ENCODE measurements at regions not wholly inside any gene's neighbourhood (a gene's known extent, or its start where the extent isn't known, plus 50 kb on each side); places are given as distances from the start of the nearest gene placed in this dataset.

- Histone ChIP-seq H3K36me3 (no peaks in the 10 kb centered on the region), H3K4me3 (no peak overlapping the region), H3K27ac (no peak overlapping the region), H3K4me1 (no peaks in the 10 kb centered on the region), H3K27me3 (replicated peaks in 1 of 7) (no peaks in the 10 kb centered on the region), H3K9me3 (no peaks in the 10 kb centered on the region)
- TF ChIP-seq POLR2A (IDR thresholded peaks at IDR 0.05) (no peak), POLR2AphosphoS5 (IDR thresholded peaks at IDR 0.05) (no peak)
- TF ChIP-seq, protein P1, sequence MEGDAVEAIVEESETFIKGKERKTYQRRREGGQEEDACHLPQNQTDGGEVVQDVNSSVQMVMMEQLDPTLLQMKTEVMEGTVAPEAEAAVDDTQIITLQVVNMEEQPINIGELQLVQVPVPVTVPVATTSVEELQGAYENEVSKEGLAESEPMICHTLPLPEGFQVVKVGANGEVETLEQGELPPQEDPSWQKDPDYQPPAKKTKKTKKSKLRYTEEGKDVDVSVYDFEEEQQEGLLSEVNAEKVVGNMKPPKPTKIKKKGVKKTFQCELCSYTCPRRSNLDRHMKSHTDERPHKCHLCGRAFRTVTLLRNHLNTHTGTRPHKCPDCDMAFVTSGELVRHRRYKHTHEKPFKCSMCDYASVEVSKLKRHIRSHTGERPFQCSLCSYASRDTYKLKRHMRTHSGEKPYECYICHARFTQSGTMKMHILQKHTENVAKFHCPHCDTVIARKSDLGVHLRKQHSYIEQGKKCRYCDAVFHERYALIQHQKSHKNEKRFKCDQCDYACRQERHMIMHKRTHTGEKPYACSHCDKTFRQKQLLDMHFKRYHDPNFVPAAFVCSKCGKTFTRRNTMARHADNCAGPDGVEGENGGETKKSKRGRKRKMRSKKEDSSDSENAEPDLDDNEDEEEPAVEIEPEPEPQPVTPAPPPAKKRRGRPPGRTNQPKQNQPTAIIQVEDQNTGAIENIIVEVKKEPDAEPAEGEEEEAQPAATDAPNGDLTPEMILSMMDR (IDR thresholded peaks at IDR 0.05 in 8 of 11, conservative IDR thresholded peaks at IDR 0.05 in 3 of 11): peak in 3 of 11 experiments; percentile 35 to 40 (median 39)
- DNase-seq: no peak
- intact Hi-C loops (cut with DNase I; ENCODE audit: low total_unique reads): no loop called here
- 92 to 98% (median 95%) methylated on average over 2 of the region's 2 CpGs for WGBS, 5 donors
These were observed 367.1 kb upstream of the PDGFD start for GRCh38 chr11:104531075-104531474.

- H3K9me3 ChIP-seq: no peaks in the 10 kb centered on the region
- no peak overlapping the region for H3K4me3 ChIP-seq
- intact Hi-C loops (cut with DNase I; ENCODE audit: low total_unique reads): no loop called here
- DNase-seq: no peak
- no peaks in the 10 kb centered on the region for H3K36me3 ChIP-seq
- 81 to 95% (median 89%) methylated on average over 2 of the region's 2 CpGs for WGBS, 5 donors
- H3K27ac ChIP-seq: no peak overlapping the region
- no peaks in the 10 kb centered on the region for H3K4me1 ChIP-seq
- no peaks in the 10 kb centered on the region for H3K27me3 ChIP-seq (replicated peaks in 1 of 7)
- TF ChIP-seq, protein P1 (IDR thresholded peaks at IDR 0.05 in 8 of 11, conservative IDR thresholded peaks at IDR 0.05 in 3 of 11): no peak
- TF ChIP-seq POLR2AphosphoS5 (IDR thresholded peaks at IDR 0.05) (no peak), POLR2A (IDR thresholded peaks at IDR 0.05) (no peak)
These were observed 366.0 kb upstream of the PDGFD start for GRCh38 chr11:104529906-104530305.

- Histone ChIP-seq H3K27ac (no peak overlapping the region), H3K9me3 (no peaks in the 10 kb centered on the region), H3K36me3 (no peaks in the 10 kb centered on the region), H3K4me3 (no peak overlapping the region), H3K4me1 (no peaks in the 10 kb centered on the region), H3K27me3 (replicated peaks in 1 of 7) (no peaks in the 10 kb centered on the region)
- intact Hi-C loops (cut with DNase I; ENCODE audit: low total_unique reads): no loop called here
- no peak for TF ChIP-seq POLR2A (IDR thresholded peaks at IDR 0.05)
- no peak for DNase-seq
- WGBS, 5 donors: 41 to 83% (median 76%) methylated on average over 1 of the region's 1 CpG
These were observed 365.3 kb upstream of the PDGFD start for GRCh38 chr11:104529213-104529612.

DNA sequence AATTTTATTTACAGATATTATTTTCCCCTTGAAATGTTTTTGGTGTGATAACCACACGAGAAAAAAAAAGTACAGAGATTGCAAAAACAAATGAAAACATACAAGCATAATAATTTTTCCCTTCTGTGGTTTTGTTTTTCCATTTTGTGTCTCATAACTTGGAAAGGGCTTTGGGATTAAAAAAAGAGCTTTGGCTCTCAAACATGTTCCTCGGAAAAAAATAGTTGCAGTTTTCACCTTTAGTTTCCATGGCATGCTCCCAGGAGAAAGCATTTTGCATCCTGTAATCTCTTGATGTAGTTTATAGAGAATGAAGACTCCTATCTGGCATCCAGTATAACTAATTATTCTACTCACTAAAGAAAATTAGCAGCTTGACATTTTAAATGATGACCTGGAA is 362.1 kb upstream of the PDGFD start:
- no peak overlapping the region for H3K4me3 ChIP-seq
- no peaks in the 10 kb centered on the region for H3K36me3 ChIP-seq
- TF ChIP-seq POLR2A (IDR thresholded peaks at IDR 0.05) (no peak), POLR2AphosphoS5 (IDR thresholded peaks at IDR 0.05) (no peak)
- TF ChIP-seq, protein P1 (IDR thresholded peaks at IDR 0.05 in 8 of 11, conservative IDR thresholded peaks at IDR 0.05 in 3 of 11): no peak
- no peaks in the 10 kb centered on the region for H3K4me1 ChIP-seq
- no peak for DNase-seq
- no peaks in the 10 kb centered on the region for H3K9me3 ChIP-seq
- H3K27me3 ChIP-seq (replicated peaks in 1 of 7): no peaks in the 10 kb centered on the region
- 50 to 82% (median 67%) methylated on average over 2 of the region's 2 CpGs for WGBS, 5 donors
- intact Hi-C loops (cut with DNase I; ENCODE audit: low total_unique reads): no loop called here
- H3K27ac ChIP-seq: no peak overlapping the region

DNA sequence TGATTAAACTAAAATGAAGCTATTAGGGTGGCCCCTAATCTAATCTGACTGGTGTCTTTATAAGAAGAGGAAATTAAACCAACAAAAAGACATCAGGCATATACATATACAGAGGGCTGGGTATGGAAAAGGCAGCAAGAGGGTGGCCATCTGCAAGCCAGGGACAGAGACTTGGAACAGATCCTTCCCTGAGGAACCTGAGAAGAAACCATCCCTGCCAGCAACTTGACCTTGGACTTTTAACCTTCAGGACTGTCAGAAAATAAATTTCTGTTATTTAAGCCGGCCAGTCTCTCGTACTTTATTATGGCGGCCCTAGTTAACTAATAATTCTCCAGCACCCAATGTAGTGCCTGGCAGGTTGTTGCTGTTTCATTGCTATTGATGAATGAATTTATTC is 361.5 kb upstream of the PDGFD start:
- no peak for TF ChIP-seq POLR2A (IDR thresholded peaks at IDR 0.05)

More for the DNA sequence above, 361.5 kb upstream of the PDGFD start:
- no peak overlapping the region for H3K27ac ChIP-seq
- intact Hi-C loops (cut with DNase I; ENCODE audit: low total_unique reads): no loop called here
- no peak for DNase-seq
- H3K27me3 ChIP-seq (replicated peaks in 1 of 7): no peaks in the 10 kb centered on the region
- no peaks in the 10 kb centered on the region for H3K36me3 ChIP-seq
- H3K4me3 ChIP-seq: no peak overlapping the region
- no peaks in the 10 kb centered on the region for H3K4me1 ChIP-seq
- no peaks in the 10 kb centered on the region for H3K9me3 ChIP-seq
- WGBS, 5 donors: 80 to 93% (median 85%) methylated on average over 3 of the region's 3 CpGs
